SK-N-SH treated with all-trans-retinoic acid at 6 μM for 48 hours (cell line): ENCODE measurements at regions not wholly inside any gene's neighbourhood (a gene's known extent, or its start where the extent isn't known, plus 50 kb on each side); places are given as distances from the start of the nearest gene placed in this dataset.
"Not testable (repeated sequence)": the region's sequence is repeated elsewhere in the genome, so short reads cannot be mapped to it uniquely, and the experiment has no call there.

Experiments
- ATAC-seq: fragments of 200-7000 bp; cut with Tn5 transposase; 3 replicates; pipeline ENCODE4 v1.9.1; 2020; ENCODE audit warnings: mild to moderate bottlenecking, moderate library complexity
- ARNTL ChIP-seq: fragments of 450-650 bp; formaldehyde crosslinking; IDR thresholded peaks from 2 replicates; pipeline ENCODE4 v1.5.0; 2020; ENCODE audit warnings: low read depth, mild to moderate bottlenecking, moderate library complexity, borderline replicate concordance
- BACH2 ChIP-seq: fragments of 250-450 bp; sonication (Bioruptor Pico); IDR thresholded peaks from 2 replicates; pipeline ENCODE4 v1.9.0; 2021; ENCODE audit warnings: mild to moderate bottlenecking, borderline replicate concordance
- CREB5 ChIP-seq: fragments of 250-450 bp; sonication (Bioruptor Pico); IDR thresholded peaks from 2 replicates; pipeline ENCODE4 v1.5.1; 2020; ENCODE audit warnings: low read depth, mild to moderate bottlenecking, moderate library complexity
- CSDC2 ChIP-seq: fragments of 250-450 bp; sonication (Bioruptor Pico); IDR thresholded peaks from 2 replicates; pipeline ENCODE4 v1.5.0; 2020; ENCODE audit warnings: mild to moderate bottlenecking, moderate library complexity
- CSRNP3 ChIP-seq: fragments of 250-450 bp; sonication (Bioruptor Pico); IDR thresholded peaks from 2 replicates; pipeline ENCODE4 v1.5.1; 2021; ENCODE audit warnings: mild to moderate bottlenecking, moderate library complexity
- ESRRG ChIP-seq: fragments of 250-450 bp; sonication (Bioruptor Pico); IDR thresholded peaks from 2 replicates; pipeline ENCODE4 v1.6.1; 2021; ENCODE audit warnings: mild to moderate bottlenecking
- GLIS3 ChIP-seq: fragments of 250-450 bp; sonication (Bioruptor Pico); IDR thresholded peaks from 2 replicates; pipeline ENCODE4 v1.5.0; 2020; ENCODE audit warnings: mild to moderate bottlenecking, moderate library complexity
- ISL1 ChIP-seq: fragments of 250-450 bp; sonication (Bioruptor Pico); IDR thresholded peaks from 2 replicates; pipeline ENCODE4 v2.1.2; 2022; ENCODE audit warnings: mild to moderate bottlenecking, moderate library complexity
- OSR1 ChIP-seq: fragments of 250-450 bp; sonication (Bioruptor Pico); IDR thresholded peaks from 2 replicates; pipeline ENCODE4 v1.8.0; 2022; ENCODE audit warnings: moderate library complexity, mild to moderate bottlenecking, inconsistent platforms
- PATZ1 ChIP-seq: fragments of 250-450 bp; sonication (Bioruptor Pico); IDR thresholded peaks from 2 replicates; pipeline ENCODE4 v1.8.0; 2020; ENCODE audit warnings: mild to moderate bottlenecking, moderate library complexity, borderline replicate concordance
- POU6F1 ChIP-seq: fragments of 250-450 bp; sonication (Bioruptor Pico); IDR thresholded peaks from 2 replicates; pipeline ENCODE4 v1.8.0; 2021; ENCODE audit warnings: low read depth, mild to moderate bottlenecking, moderate library complexity, borderline replicate concordance
- PPARA ChIP-seq: fragments of 250-450 bp; sonication (Bioruptor Pico); IDR thresholded peaks from 2 replicates; pipeline ENCODE4 v1.5.0; 2020; ENCODE audit warnings: mild to moderate bottlenecking, borderline replicate concordance
- RARB ChIP-seq: fragments of 250-450 bp; sonication (Bioruptor Pico); IDR thresholded peaks from 2 replicates; pipeline ENCODE4 v1.8.0; 2021; ENCODE audit warnings: mild to moderate bottlenecking, moderate library complexity
- SNAI2 ChIP-seq: fragments of 250-450 bp; sonication (Bioruptor Pico); IDR thresholded peaks from 2 replicates; pipeline ENCODE4 v1.5.0; 2020; ENCODE audit warnings: mild to moderate bottlenecking, moderate library complexity
- TCF4 ChIP-seq: fragments of 250-450 bp; sonication (Bioruptor Pico); IDR thresholded peaks from 2 replicates; pipeline ENCODE4 v1.8.0; 2021; ENCODE audit warnings: mild to moderate bottlenecking, moderate library complexity, borderline replicate concordance
- TOX ChIP-seq: fragments of 250-450 bp; sonication (Bioruptor Pico); IDR thresholded peaks from 2 replicates; pipeline ENCODE4 v1.8.0; 2021; ENCODE audit warnings: mild to moderate bottlenecking, moderate library complexity, borderline replicate concordance
- TSHZ2 ChIP-seq: fragments of 250-450 bp; sonication (Bioruptor Pico); IDR thresholded peaks from 2 replicates; pipeline ENCODE4 v1.5.0; 2020; ENCODE audit warnings: mild to moderate bottlenecking, moderate library complexity
- ZC3H10 ChIP-seq: fragments of 250-450 bp; sonication (Bioruptor Pico); IDR thresholded peaks from 2 replicates; pipeline ENCODE4 v1.5.1; 2021; ENCODE audit warnings: mild to moderate bottlenecking, moderate library complexity
- ZFP3 ChIP-seq: fragments of 250-450 bp; sonication (Bioruptor Pico); IDR thresholded peaks from 2 replicates; pipeline ENCODE4 v1.5.0; 2020; ENCODE audit warnings: mild to moderate bottlenecking, moderate library complexity
- ZFP30 ChIP-seq: fragments of 450-650 bp; formaldehyde crosslinking; IDR thresholded peaks from 2 replicates; pipeline ENCODE4 v1.5.0; 2022; ENCODE audit warnings: mild to moderate bottlenecking, moderate library complexity
- ZNF70 ChIP-seq: fragments of 450-650 bp; formaldehyde crosslinking; IDR thresholded peaks from 2 replicates; pipeline ENCODE4 v1.5.0; 2020; ENCODE audit warnings: mild to moderate bottlenecking, moderate library complexity
- ZNF8 ChIP-seq: fragments of 450-650 bp; formaldehyde crosslinking; IDR thresholded peaks from 2 replicates; pipeline ENCODE4 v1.5.0; 2020; ENCODE audit warnings: mild to moderate bottlenecking, moderate library complexity

GRCh38 chr9:87406543-87407166 lies 91.0 kb upstream of the DAPK1 start:
- no peak for ATAC-seq
- TF ChIP-seq OSR1 (no peak), CSRNP3 (no peak), CSDC2 (CRISPR knock-in tag) (no peak), ZNF70 (CRISPR knock-in tag) (no peak), TSHZ2 (CRISPR knock-in tag) (no peak), SNAI2 (CRISPR knock-in tag) (no peak), ARNTL (CRISPR knock-in tag) (no peak), RARB (CRISPR knock-in tag) (no peak), TCF4 (CRISPR knock-in tag) (no peak), BACH2 (CRISPR knock-in tag) (no peak), ZFP3 (no peak), ZC3H10 (CRISPR knock-in tag) (no peak), ZFP30 (CRISPR knock-in tag) (no peak), GLIS3 (no peak), ESRRG (no peak), ZNF8 (no peak), PPARA (CRISPR knock-in tag) (no peak)

- ATAC-seq: not testable (repeated sequence)
Observed at GRCh38 chr9:87410047-87411005, 87.3 kb upstream of the DAPK1 start.

GRCh38 chr9:87420884-87421283 lies 76.8 kb upstream of the DAPK1 start:
- TF ChIP-seq ZFP3 (no peak), ESRRG (no peak), CREB5 (no peak), ZNF8 (no peak), POU6F1 (no peak), TSHZ2 (CRISPR knock-in tag) (no peak), PATZ1 (CRISPR knock-in tag) (no peak), TOX (CRISPR knock-in tag) (no peak), ZC3H10 (CRISPR knock-in tag) (no peak), ZNF70 (CRISPR knock-in tag) (no peak), TCF4 (CRISPR knock-in tag) (no peak), ISL1 (CRISPR knock-in tag) (no peak)

More at GRCh38 chr9:87420884-87421283, 76.8 kb upstream of the DAPK1 start:
- ATAC-seq: no peak
